Nucleus accumbens (tissue), 56 donors: ENCODE measurements at regions not wholly inside any gene's neighbourhood (a gene's known extent, or its start where the extent isn't known, plus 50 kb on each side); places are given as distances from the start of the nearest gene placed in this dataset.
"Not testable (repeated sequence)": the region's sequence is repeated elsewhere in the genome, so short reads cannot be mapped to it uniquely, and the experiment has no call there.

Source experiments
- DNase-seq, 56 donors: peaks; one replicate each; lab custom pipeline; 2025; lab: John Stamatoyannopoulos, UW

GRCh38 chr2:128413014-128413717 is 94.5 kb upstream of the HS6ST1 start:
- no peak for DNase-seq

DNA sequence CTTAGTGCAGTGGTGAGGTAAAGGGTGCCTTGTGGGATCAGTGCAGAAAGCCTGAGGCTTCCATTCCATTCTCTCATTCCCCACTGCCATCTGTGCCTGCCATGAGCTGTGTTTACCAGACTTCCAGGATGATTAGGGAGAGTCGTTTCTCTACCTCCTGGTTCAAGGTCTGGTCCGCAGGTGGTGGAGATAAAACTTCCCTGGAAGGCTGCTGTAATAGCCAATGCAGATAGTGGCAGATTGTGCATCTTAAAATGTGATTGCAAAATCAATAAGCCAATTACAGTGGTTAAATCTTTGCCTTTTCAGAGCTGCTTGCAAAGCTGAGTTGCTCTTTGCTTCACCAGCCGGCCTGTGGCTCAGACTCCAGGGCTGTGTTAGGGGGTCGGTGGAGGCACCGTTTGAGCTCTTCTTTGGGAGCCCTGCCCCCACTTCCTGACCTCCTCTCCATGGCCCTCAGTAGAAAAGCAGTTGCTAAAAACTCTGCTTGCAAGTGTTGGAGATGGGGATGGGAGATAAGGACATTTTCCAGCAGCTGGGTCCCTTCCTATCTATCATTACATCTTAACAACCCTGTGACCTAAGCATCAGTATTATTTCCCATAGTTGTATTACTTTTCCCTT is 95.2 kb upstream of the HS6ST1 start:
- no peak for DNase-seq

- DNase-seq = no peak
Measured at GRCh38 chr2:128414351-128414750, 95.7 kb upstream of the HS6ST1 start.

GRCh38 chr2:128414946-128415778 is 96.5 kb upstream of the HS6ST1 start:
- no peak for DNase-seq

GRCh38 chr2:128415779-128416061 is 97.1 kb upstream of the HS6ST1 start:
- DNase-seq = no peak

- no peak for DNase-seq
Measured at GRCh38 chr2:128416109-128416785, 97.6 kb upstream of the HS6ST1 start.

DNA sequence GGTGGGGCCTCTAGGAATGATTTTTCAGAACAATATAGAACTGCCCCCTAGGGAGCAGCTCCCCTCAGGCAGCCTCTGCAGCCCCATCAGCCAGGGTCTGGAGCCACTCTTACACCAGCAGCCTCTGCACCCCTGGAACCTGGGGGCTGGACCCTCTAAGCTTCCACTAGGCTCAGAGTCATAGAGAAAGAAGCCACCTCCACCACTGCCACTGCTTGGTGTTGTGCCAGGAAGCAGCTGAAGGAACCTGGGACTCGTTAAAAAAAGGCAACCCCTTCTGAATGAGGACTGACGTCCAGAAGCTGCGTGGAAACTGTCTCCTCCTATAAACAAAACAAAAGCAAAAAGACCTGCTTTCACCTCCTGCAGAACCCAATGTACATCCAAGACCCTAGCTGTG is 98.1 kb upstream of the HS6ST1 start:
- no peak for DNase-seq

- DNase-seq = not testable (repeated sequence)
Measured at GRCh38 chr2:128417264-128417663, 98.6 kb upstream of the HS6ST1 start.

- no peak for DNase-seq
Measured at GRCh38 chr2:128420131-128420530, 101.5 kb upstream of the HS6ST1 start.

DNA sequence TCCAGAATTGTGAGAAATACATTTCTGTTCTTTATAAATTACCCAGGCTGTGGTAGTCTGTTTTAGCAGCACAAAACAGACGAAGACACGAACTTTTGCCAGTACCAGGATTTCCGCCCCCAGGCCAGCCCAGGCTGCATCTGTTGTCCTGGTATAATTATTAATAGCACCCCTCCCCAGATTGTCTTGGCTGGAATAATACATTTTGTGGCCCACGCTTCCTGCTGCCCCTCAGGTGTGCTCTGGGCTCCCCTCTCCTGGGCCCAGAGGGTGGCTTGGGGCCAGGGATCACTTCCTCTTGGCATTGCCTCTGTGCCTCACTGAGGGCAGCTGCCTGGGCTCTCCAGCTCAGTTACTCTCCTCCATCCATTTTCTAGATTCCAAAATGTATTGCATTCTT is 102.1 kb upstream of the HS6ST1 start:
- no peak for DNase-seq

- DNase-seq = no peak
Measured at GRCh38 chr2:128421286-128421685, 102.6 kb upstream of the HS6ST1 start.

DNA sequence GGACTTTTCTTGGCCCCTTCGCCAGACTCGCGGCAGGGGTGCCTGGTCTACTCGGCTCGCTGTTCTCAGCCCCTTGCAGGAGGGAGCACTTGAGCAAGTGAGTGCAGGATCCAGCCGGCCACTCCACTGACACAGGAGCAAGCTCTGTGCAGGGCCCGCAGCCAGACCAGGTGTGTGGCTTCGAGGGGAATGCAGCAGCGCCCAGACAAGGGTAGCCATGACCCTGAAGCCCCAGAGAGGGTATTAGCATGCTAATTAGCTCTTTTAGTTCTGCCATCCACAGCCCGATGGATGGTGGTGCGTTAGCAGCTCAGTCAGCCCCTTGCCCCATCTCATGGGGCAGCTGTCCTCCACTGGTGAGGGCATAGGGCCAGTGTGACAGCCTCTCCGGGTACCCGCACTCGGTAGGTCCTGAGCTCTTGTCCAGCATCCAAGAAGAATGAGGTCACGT is 103.2 kb upstream of the HS6ST1 start:
- no peak for DNase-seq

DNA sequence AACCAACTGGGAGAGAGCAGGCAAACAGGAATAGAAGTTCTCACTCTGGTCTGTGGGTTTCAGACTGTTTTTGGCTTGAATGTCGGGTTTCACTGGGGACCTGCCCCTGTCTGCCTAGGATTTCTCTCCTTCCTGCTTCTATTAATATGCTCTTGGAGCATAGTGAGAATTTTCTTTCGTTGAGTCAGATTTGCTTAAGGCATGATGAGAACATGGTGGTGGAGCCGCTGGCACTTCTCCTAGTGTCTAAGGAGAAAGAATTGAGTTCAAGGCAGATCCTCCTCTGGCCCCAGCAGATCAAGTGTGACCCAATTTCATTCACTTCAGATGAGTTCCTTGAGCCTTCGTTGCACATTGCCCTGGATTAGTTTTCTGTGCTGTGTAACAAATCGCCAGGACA is 103.9 kb upstream of the HS6ST1 start:
- DNase-seq = no peak

DNA sequence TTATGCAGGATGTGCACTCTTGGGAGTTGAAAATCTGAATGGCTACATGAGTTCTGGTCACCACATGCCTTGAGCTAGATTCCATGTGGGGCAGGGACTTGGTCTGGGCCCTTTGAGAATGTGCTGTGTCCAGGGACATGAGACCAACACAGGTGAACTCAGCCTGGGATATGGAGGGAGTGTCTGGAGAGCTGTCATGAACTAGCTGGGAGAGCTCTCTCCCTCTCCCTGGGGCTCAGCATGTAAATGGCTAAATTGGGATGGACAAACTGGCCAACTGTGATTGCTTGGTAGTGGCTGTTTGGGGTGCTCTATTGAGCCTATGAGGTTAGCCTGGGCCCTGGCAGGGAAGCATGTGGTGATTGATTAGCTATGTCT is 105.1 kb upstream of the HS6ST1 start:
- DNase-seq = no peak

DNA sequence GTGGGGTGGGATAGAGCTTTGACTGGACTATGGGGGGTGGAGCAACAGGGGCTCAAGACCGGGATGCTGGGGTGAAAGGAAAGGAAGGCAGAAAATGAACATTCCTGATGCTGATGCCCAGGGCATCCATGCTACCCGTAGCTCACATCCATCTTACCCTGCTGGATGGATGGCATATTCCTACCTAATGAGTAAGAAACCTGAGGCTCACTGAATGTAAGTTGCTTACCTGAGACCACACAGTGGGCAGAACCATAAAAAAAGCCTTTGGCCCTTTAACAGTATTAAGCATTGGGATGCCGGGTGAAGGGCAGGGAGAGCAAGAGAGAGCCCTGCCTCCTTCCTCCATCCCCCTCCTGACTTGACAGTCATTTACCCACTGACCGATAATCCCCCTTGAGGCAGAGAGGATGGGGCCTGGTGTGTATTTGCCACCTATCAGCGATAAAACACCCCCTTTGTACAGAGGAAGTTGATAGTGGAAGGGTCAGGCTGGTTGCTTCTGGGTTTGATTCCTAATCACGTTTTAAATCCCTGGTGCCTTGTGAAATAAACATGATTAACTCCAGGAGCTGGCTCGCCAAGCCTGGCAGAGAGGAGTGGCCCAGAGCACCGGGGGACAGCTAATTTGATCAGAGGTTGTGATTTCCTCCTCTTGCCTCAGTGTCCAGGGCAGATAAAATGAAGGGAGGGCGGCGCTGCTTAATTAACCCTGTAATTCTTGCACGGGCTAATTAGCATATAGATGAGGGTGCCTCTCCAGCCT is 105.9 kb upstream of the HS6ST1 start:
- DNase-seq = no peak

DNA sequence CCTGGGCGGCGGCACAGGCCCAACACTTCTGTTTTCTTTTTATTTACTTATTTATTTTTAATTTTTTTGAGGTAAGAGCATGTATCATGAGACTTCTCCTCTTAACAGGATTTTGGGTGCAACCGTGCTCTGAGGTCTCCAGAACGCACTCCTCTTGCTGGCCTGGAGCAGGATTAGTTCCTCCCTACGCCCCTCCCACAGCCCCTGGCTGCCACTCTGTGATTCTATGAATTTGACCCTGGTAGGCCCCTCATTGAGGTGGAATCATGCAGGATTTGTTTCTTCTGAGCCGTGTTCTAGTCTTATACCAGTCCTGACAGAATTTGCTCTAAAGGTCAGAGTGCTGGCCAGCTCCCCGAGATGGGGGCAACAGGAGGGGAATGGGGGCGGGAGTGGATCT is 106.5 kb upstream of the HS6ST1 start:
- DNase-seq = no peak

- no peak for DNase-seq
Measured at GRCh38 chr2:128425731-128426620, 107.3 kb upstream of the HS6ST1 start.

GRCh38 chr2:128427413-128427755 is 108.7 kb upstream of the HS6ST1 start:
- DNase-seq = no peak

- no peak for DNase-seq
Measured at GRCh38 chr2:128428415-128428814, 109.7 kb upstream of the HS6ST1 start.

DNA sequence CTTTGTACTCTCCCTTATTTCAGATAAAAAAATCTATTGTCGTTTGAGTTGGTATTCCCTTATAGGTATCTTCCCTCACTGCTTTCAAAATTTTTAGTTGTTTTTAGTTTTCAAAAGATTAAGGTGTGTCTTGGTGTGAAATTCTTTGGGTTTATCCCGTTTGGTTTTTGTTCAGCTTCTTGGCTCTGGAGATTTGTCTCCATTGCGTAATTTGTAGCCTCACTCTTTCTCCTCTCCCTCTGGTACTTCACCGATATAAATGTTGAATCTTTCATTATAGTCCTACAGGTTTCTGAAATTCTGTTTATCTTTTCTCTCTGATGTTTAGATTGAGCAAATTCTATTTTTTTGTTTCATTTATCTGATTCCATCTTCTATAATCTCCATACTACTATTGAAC is 113.8 kb upstream of the HS6ST1 start:
- DNase-seq = no peak
